Neural cell (in vitro differentiated cells): ENCODE measurements at regions not wholly inside any gene's neighbourhood (a gene's known extent, or its start where the extent isn't known, plus 50 kb on each side); places are given as distances from the start of the nearest gene placed in this dataset.

ENCODE experiments used
- H2AFZ ChIP-seq: fragments of 200-600, 300-800 bp; sonication (generic), shearing (Covaris generic); 2 replicates; pipeline ENCODE4 v1.6.0; 2014; ENCODE audit warnings: low read depth, mild to moderate bottlenecking, antibody characterized with exemption, low read length, moderate library complexity
- H3F3A ChIP-seq: fragments of 200-600 bp; shearing (Covaris generic); 2 replicates; pipeline ENCODE4 v1.6.1; 2016; ENCODE audit warnings: mild to moderate bottlenecking, moderate library complexity, mixed read lengths, antibody characterized with exemption, low read length; ENCODE audit not compliant: insufficient read depth, poor library complexity, severe bottlenecking
- H3K27ac ChIP-seq: fragments of 200-600, 300-800 bp; sonication (generic), shearing (Covaris generic); 2 replicates; pipeline ENCODE4 v1.5.1; 2014; ENCODE audit warnings: mild to moderate bottlenecking, low read length, moderate library complexity
- H3K27me3 ChIP-seq: fragments of 300-800, 200-600 bp; sonication (generic), shearing (Covaris generic); 2 replicates; pipeline ENCODE4 v1.6.0; 2014; ENCODE audit warnings: mild to moderate bottlenecking, low read depth, low read length, moderate library complexity; ENCODE audit not compliant: insufficient read depth
- H3K36me3 ChIP-seq: fragments of 300-800, 200-600 bp; sonication (generic), shearing (Covaris generic); 2 replicates; pipeline ENCODE4 v1.5.1; 2014; ENCODE audit warnings: mild to moderate bottlenecking, antibody characterized with exemption, low read length, moderate library complexity; ENCODE audit not compliant: insufficient read depth
- H3K4me2 ChIP-seq: fragments of 300-800, 200-600 bp; sonication (generic), shearing (Covaris generic); 2 replicates; pipeline ENCODE4 v1.6.0; 2014; ENCODE audit warnings: mild to moderate bottlenecking, low read length
- H3K4me3 ChIP-seq: fragments of 300-800, 200-600 bp; sonication (generic), shearing (Covaris generic); 2 replicates; pipeline ENCODE4 v1.5.1; 2014; ENCODE audit warnings: mild to moderate bottlenecking, low read length, moderate library complexity
- H3K79me2 ChIP-seq: fragments of 200-600 bp; shearing (Covaris generic); replicated peaks from 2 replicates; pipeline ENCODE4 v1.6.0; 2014; ENCODE audit warnings: mild to moderate bottlenecking, low read length, moderate library complexity; ENCODE audit not compliant: insufficient read depth
- H3K9ac ChIP-seq: fragments of 300-800, 200-600 bp; sonication (generic), shearing (Covaris generic); 2 replicates; pipeline ENCODE4 v1.6.1; 2016; ENCODE audit warnings: mild to moderate bottlenecking, low read length, mixed read lengths
- H3K9me2 ChIP-seq: fragments of 200-600 bp; shearing (Covaris generic); 2 replicates; pipeline ENCODE4 v1.6.1; 2016; ENCODE audit warnings: mild to moderate bottlenecking, low read length, mixed read lengths; ENCODE audit not compliant: insufficient read depth
- H3K9me3 ChIP-seq: fragments of 200-600, 300-800 bp; sonication (generic), shearing (Covaris generic); 2 replicates; pipeline ENCODE4 v1.6.1; 2016; ENCODE audit warnings: mild to moderate bottlenecking, mixed run types, low read length, moderate library complexity, mixed read lengths
- H4K20me1 ChIP-seq: fragments of 200-600 bp; shearing (Covaris generic); 2 replicates; pipeline ENCODE4 v1.6.1; 2016; ENCODE audit warnings: mild to moderate bottlenecking, mixed run types; ENCODE audit not compliant: insufficient read depth
- EZH2 ChIP-seq: fragments of 200-600, 300-800 bp; shearing (Covaris generic), sonication (generic); IDR thresholded peaks from 2 replicates; pipeline ENCODE4 v1.6.1; 2014; ENCODE audit warnings: antibody characterized with exemption, low read length, borderline replicate concordance, mild to moderate bottlenecking; ENCODE audit not compliant: insufficient read depth, poor library complexity, severe bottlenecking
- MXI1 ChIP-seq: fragments of 450-650 bp; conservative IDR thresholded peaks from 2 replicates; pipeline ENCODE4 v1.6.1; 2014; ENCODE audit warnings: antibody characterized with exemption, mild to moderate bottlenecking; ENCODE audit not compliant: poor library complexity, severe bottlenecking
- POLR2AphosphoS5 ChIP-seq: IDR thresholded peaks from 2 replicates; pipeline ENCODE4 v1.6.1; 2012
- SMC3 ChIP-seq: fragments of 450-650 bp; conservative IDR thresholded peaks from 2 replicates; pipeline ENCODE4 v1.6.1; 2014; ENCODE audit warnings: antibody characterized with exemption, mild to moderate bottlenecking, moderate library complexity; ENCODE audit not compliant: poor library complexity
- TAF1 ChIP-seq: IDR thresholded peaks from 2 replicates; pipeline ENCODE4 v1.6.1; 2012; ENCODE audit warnings: low read depth
- TF ChIP-seq, protein P1 (sequence below): IDR thresholded peaks from 2 replicates; pipeline ENCODE4 v1.6.1; 2012; ENCODE audit warnings: borderline replicate concordance
- TF ChIP-seq, protein P2 (sequence below): fragments of 450-650 bp; IDR thresholded peaks from 2 replicates; pipeline ENCODE4 v1.5.1; 2014; ENCODE audit warnings: antibody characterized with exemption, mild to moderate bottlenecking, moderate library complexity; ENCODE audit not compliant: poor library complexity, severe bottlenecking

DNA sequence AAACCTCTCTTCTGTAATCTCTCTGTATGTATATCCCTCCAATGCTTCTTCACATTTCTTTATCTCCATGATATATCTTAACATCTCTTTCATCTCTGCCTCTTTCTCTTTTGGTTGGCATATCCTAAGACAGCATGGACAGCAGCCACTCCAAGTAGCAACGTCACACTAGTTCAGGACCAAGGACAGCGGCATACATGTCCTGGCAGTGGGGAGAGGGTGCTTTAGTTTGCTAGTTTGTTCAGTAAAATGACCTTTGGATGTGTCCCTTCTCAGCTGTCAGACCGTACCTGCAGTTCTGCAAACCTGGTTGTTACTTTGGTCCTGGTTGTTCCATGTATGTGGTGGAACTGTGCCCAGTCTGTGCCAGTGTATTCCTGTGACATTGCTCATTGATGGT lies 225.6 kb upstream of the ROPN1 start:
- no peak overlapping the region for H3K4me2 ChIP-seq
- H3K9ac ChIP-seq = no peak overlapping the region
- no peak overlapping the region for H3K4me3 ChIP-seq
- H2AFZ ChIP-seq = no peak overlapping the region
- H3K27ac ChIP-seq = no peak overlapping the region
- H3K79me2 ChIP-seq = peaks cover 11% of the 10 kb centered on the region
- no peaks in the 10 kb centered on the region for H3K9me2 ChIP-seq
- no peaks in the 10 kb centered on the region for H3K9me3 ChIP-seq
- TF ChIP-seq TAF1 = no peak
- TF ChIP-seq, protein P1, sequence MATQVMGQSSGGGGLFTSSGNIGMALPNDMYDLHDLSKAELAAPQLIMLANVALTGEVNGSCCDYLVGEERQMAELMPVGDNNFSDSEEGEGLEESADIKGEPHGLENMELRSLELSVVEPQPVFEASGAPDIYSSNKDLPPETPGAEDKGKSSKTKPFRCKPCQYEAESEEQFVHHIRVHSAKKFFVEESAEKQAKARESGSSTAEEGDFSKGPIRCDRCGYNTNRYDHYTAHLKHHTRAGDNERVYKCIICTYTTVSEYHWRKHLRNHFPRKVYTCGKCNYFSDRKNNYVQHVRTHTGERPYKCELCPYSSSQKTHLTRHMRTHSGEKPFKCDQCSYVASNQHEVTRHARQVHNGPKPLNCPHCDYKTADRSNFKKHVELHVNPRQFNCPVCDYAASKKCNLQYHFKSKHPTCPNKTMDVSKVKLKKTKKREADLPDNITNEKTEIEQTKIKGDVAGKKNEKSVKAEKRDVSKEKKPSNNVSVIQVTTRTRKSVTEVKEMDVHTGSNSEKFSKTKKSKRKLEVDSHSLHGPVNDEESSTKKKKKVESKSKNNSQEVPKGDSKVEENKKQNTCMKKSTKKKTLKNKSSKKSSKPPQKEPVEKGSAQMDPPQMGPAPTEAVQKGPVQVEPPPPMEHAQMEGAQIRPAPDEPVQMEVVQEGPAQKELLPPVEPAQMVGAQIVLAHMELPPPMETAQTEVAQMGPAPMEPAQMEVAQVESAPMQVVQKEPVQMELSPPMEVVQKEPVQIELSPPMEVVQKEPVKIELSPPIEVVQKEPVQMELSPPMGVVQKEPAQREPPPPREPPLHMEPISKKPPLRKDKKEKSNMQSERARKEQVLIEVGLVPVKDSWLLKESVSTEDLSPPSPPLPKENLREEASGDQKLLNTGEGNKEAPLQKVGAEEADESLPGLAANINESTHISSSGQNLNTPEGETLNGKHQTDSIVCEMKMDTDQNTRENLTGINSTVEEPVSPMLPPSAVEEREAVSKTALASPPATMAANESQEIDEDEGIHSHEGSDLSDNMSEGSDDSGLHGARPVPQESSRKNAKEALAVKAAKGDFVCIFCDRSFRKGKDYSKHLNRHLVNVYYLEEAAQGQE = peak; percentile 35
- TF ChIP-seq, protein P2, sequence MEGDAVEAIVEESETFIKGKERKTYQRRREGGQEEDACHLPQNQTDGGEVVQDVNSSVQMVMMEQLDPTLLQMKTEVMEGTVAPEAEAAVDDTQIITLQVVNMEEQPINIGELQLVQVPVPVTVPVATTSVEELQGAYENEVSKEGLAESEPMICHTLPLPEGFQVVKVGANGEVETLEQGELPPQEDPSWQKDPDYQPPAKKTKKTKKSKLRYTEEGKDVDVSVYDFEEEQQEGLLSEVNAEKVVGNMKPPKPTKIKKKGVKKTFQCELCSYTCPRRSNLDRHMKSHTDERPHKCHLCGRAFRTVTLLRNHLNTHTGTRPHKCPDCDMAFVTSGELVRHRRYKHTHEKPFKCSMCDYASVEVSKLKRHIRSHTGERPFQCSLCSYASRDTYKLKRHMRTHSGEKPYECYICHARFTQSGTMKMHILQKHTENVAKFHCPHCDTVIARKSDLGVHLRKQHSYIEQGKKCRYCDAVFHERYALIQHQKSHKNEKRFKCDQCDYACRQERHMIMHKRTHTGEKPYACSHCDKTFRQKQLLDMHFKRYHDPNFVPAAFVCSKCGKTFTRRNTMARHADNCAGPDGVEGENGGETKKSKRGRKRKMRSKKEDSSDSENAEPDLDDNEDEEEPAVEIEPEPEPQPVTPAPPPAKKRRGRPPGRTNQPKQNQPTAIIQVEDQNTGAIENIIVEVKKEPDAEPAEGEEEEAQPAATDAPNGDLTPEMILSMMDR = no peak
- H3F3A ChIP-seq = no peaks in the 10 kb centered on the region
- no peaks in the 10 kb centered on the region for H4K20me1 ChIP-seq
- no peaks in the 10 kb centered on the region for H3K36me3 ChIP-seq
- H3K27me3 ChIP-seq = no peaks in the 10 kb centered on the region

DNA sequence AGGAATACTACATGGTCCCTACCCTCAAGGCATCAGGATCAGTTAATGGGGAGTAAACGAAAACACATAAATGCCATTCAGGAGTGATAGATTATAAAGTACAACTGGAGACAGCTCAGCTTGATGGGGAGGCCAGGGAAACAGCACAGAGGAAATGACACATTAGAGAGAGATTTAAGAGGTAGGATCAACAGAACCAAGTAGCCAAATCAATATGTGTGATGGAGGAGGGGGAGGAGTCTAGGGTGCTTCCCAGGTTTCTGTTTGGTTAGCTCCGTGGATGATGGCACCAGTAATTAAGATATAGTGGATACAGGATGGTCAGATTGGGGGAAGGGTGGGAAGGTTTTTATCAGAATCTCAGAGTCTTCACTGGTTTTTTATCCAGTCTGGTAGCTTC lies 229.5 kb upstream of the ROPN1 start:
- H3F3A ChIP-seq = no peaks in the 10 kb centered on the region
- H2AFZ ChIP-seq = no peak overlapping the region
- no peaks in the 10 kb centered on the region for H3K27me3 ChIP-seq
- H3K4me3 ChIP-seq = no peak overlapping the region
- H3K27ac ChIP-seq = no peak overlapping the region
- H3K79me2 ChIP-seq = peaks cover 22% of the 10 kb centered on the region
- no peak overlapping the region for H3K4me2 ChIP-seq
- H4K20me1 ChIP-seq = no peaks in the 10 kb centered on the region
- H3K9me3 ChIP-seq = no peaks in the 10 kb centered on the region
- no peak overlapping the region for H3K9ac ChIP-seq
- H3K9me2 ChIP-seq = no peaks in the 10 kb centered on the region
- TF ChIP-seq EZH2 (no peak), TAF1 (no peak), POLR2AphosphoS5 (no peak), MXI1 (no peak), SMC3 (no peak)
- TF ChIP-seq, protein P2 = no peak
- H3K36me3 ChIP-seq = no peaks in the 10 kb centered on the region
